GM12874 (cell line): ENCODE measurements at regions not wholly inside any gene's neighbourhood (a gene's known extent, or its start where the extent isn't known, plus 50 kb on each side); places are given as distances from the start of the nearest gene placed in this dataset.

Experiments
- TF ChIP-seq, protein P1 (sequence below): IDR thresholded peaks from 2 replicates; pipeline ENCODE4 v1.5.1; 2011; ENCODE audit warnings: low read depth, mild to moderate bottlenecking, control low read depth, low read length, moderate library complexity; ENCODE audit not compliant: insufficient read depth

GRCh38 chr5:110115503-110115902 is 425.8 kb downstream of the MAN2A1 start:
- TF ChIP-seq, protein P1, sequence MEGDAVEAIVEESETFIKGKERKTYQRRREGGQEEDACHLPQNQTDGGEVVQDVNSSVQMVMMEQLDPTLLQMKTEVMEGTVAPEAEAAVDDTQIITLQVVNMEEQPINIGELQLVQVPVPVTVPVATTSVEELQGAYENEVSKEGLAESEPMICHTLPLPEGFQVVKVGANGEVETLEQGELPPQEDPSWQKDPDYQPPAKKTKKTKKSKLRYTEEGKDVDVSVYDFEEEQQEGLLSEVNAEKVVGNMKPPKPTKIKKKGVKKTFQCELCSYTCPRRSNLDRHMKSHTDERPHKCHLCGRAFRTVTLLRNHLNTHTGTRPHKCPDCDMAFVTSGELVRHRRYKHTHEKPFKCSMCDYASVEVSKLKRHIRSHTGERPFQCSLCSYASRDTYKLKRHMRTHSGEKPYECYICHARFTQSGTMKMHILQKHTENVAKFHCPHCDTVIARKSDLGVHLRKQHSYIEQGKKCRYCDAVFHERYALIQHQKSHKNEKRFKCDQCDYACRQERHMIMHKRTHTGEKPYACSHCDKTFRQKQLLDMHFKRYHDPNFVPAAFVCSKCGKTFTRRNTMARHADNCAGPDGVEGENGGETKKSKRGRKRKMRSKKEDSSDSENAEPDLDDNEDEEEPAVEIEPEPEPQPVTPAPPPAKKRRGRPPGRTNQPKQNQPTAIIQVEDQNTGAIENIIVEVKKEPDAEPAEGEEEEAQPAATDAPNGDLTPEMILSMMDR = no peak

GRCh38 chr5:110116539-110116938 is 426.8 kb downstream of the MAN2A1 start:
- TF ChIP-seq, protein P1 = no peak

- TF ChIP-seq, protein P1 = no peak
Measured at GRCh38 chr5:110134963-110135935, 445.5 kb downstream of the MAN2A1 start.

GRCh38 chr5:110150199-110150598 is 460.5 kb downstream of the MAN2A1 start:
- TF ChIP-seq, protein P1 = no peak

DNA sequence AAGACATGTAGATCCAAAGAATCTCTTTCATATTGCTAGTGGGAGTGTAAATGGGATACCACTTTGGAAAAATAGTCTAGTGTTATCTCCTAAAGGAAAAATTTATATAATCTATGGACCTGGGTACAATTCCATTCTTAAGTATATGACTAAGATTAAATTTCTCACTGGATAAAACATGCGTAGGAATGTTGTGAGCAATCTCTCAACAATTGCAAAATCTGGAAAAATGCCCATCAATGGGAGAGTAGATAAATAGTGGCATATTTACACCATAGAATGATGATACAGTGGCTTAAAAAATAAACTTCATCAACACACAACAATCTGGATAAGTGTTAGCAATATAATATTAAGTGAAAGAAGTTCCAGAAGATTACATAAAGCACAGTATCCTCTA is 469.5 kb downstream of the MAN2A1 start:
- TF ChIP-seq, protein P1 = no peak

DNA sequence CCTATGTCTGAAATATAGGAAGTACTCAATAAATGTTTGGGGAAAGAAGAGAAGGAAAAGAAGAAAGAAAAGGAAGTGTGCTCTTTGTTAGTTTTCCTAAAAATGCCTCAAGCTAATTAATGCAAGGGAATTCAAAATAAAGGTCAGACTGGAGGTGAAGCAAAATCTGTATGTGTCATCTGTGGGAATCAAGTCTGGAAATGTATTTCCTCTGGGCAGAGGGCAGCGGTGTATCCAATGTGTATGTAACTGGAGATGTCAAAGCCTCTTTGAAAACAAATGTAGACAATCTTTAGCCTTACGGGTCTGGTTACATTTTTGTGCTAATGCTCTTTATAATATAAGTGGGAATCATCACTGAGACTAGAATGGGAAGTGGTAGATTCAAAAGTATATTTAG is 471.4 kb downstream of the MAN2A1 start:
- TF ChIP-seq, protein P1 = no peak

- TF ChIP-seq, protein P1 = no peak
Measured at GRCh38 chr5:110165366-110165765, 475.6 kb downstream of the MAN2A1 start.
